Epithelial cell of esophagus (primary cell): ENCODE measurements at regions not wholly inside any gene's neighbourhood (a gene's known extent, or its start where the extent isn't known, plus 50 kb on each side); places are given as distances from the start of the nearest gene placed in this dataset.

Experiments
- DNase-seq: peaks from one replicate; pipeline ENCODE4 v3.0.0; 2010; ENCODE audit warnings: low read depth
- H3K4me3 ChIP-seq: 2 replicates; pipeline ENCODE4 v1.5.1; 2011; ENCODE audit warnings: mild to moderate bottlenecking, low read length, control low read depth
- TF ChIP-seq, protein P1 (sequence below): IDR thresholded peaks from 2 replicates; pipeline ENCODE4 v1.5.1; 2011; ENCODE audit warnings: low read depth, mild to moderate bottlenecking, low read length, control low read depth, inconsistent platforms; ENCODE audit not compliant: insufficient read depth; ENCODE audit errors: missing control alignments

GRCh38 chr7:68288144-68288593, 1291.5 kb downstream of the TYW1 start:
- no peak overlapping the region for H3K4me3 ChIP-seq
- DNase-seq, result no peak
- TF ChIP-seq, protein P1, sequence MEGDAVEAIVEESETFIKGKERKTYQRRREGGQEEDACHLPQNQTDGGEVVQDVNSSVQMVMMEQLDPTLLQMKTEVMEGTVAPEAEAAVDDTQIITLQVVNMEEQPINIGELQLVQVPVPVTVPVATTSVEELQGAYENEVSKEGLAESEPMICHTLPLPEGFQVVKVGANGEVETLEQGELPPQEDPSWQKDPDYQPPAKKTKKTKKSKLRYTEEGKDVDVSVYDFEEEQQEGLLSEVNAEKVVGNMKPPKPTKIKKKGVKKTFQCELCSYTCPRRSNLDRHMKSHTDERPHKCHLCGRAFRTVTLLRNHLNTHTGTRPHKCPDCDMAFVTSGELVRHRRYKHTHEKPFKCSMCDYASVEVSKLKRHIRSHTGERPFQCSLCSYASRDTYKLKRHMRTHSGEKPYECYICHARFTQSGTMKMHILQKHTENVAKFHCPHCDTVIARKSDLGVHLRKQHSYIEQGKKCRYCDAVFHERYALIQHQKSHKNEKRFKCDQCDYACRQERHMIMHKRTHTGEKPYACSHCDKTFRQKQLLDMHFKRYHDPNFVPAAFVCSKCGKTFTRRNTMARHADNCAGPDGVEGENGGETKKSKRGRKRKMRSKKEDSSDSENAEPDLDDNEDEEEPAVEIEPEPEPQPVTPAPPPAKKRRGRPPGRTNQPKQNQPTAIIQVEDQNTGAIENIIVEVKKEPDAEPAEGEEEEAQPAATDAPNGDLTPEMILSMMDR, result no peak

GRCh38 chr7:68291710-68292109, 1295.1 kb downstream of the TYW1 start:
- TF ChIP-seq, protein P1, result no peak
- DNase-seq, result no peak
- no peak overlapping the region for H3K4me3 ChIP-seq

GRCh38 chr7:68295386-68295785, 1298.8 kb downstream of the TYW1 start:
- no peak overlapping the region for H3K4me3 ChIP-seq
- TF ChIP-seq, protein P1, result no peak
- DNase-seq, result no peak

GRCh38 chr7:68304536-68304935, 1293.7 kb upstream of the AUTS2 start:
- no peak for DNase-seq
- H3K4me3 ChIP-seq, result no peak overlapping the region
- TF ChIP-seq, protein P1, result no peak

DNA sequence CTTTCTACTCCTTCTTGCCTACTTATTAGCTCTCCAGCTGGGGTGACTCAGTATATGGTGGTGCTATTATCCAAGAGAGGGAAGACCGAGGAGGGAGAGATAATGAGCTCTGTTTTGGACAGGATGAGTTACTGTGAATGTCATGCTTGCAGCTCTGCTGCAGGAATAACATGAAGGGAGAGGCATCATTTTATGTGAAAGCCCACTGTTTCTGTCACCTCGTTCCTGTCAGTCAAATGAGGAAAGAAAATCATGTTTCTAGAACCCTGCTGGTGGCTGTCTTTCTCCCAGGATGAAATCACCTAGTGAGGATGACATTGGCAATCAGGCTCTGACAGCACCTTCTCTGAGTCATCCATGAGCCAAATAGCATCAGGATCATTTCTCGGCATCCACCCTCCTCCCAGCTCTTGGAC, 1291.6 kb upstream of the AUTS2 start:
- no peak overlapping the region for H3K4me3 ChIP-seq
- DNase-seq, result no peak
- TF ChIP-seq, protein P1, result no peak

- TF ChIP-seq, protein P1, result no peak
- no peak overlapping the region for H3K4me3 ChIP-seq
- no peak for DNase-seq
Observed at GRCh38 chr7:68309271-68309670, 1289.0 kb upstream of the AUTS2 start.

GRCh38 chr7:68309806-68310205, 1288.5 kb upstream of the AUTS2 start:
- TF ChIP-seq, protein P1, result no peak
- H3K4me3 ChIP-seq, result no peak overlapping the region
- DNase-seq, result no peak
